Smooth muscle cell (in vitro differentiated cells): ENCODE measurements at regions not wholly inside any gene's neighbourhood (a gene's known extent, or its start where the extent isn't known, plus 50 kb on each side); places are given as distances from the start of the nearest gene placed in this dataset.

ENCODE experiments used
- DNase-seq: peaks from one replicate; lab custom pipeline; 2025; ENCODE audit not compliant: unreplicated experiment; lab: John Stamatoyannopoulos, UW
- H2AFZ ChIP-seq: fragments of 200-600 bp; sonication (generic); 2 replicates; pipeline ENCODE4 v1.6.0; 2016; ENCODE audit warnings: antibody characterized with exemption, low read depth, mild to moderate bottlenecking
- H3F3A ChIP-seq: fragments of 200-600 bp; sonication (generic); 2 replicates; pipeline ENCODE4 v1.6.0; 2017; ENCODE audit warnings: antibody characterized with exemption, low read depth
- H3K27ac ChIP-seq: fragments of 200-600 bp; sonication (generic); 2 replicates; pipeline ENCODE4 v1.5.1; 2016; ENCODE audit warnings: low read depth, mild to moderate bottlenecking
- H3K27me3 ChIP-seq: fragments of 200-600 bp; sonication (generic); 2 replicates; pipeline ENCODE4 v1.6.1; 2016; ENCODE audit warnings: low read depth, mild to moderate bottlenecking
- H3K36me3 ChIP-seq: fragments of 200-600 bp; sonication (generic); 2 replicates; pipeline ENCODE4 v1.5.1; 2016; ENCODE audit warnings: low read depth
- H3K4me1 ChIP-seq: fragments of 200-600 bp; sonication (generic); 2 replicates; pipeline ENCODE4 v1.5.1; 2016; ENCODE audit warnings: low read depth
- H3K4me2 ChIP-seq: fragments of 200-600 bp; sonication (generic); 2 replicates; pipeline ENCODE4 v1.6.0; 2016; ENCODE audit warnings: mild to moderate bottlenecking
- H3K4me3 ChIP-seq: fragments of 200-600 bp; sonication (generic); 2 replicates; pipeline ENCODE4 v1.5.1; 2016; ENCODE audit warnings: mild to moderate bottlenecking
- H3K79me2 ChIP-seq: fragments of 200-600 bp; sonication (generic); 2 replicates; pipeline ENCODE4 v1.6.0; 2016; ENCODE audit warnings: low read depth, mild to moderate bottlenecking
- H3K9ac ChIP-seq: fragments of 200-600 bp; sonication (generic); 2 replicates; pipeline ENCODE4 v1.6.0; 2016; ENCODE audit warnings: low read depth
- H3K9me3 ChIP-seq: fragments of 200-600 bp; sonication (generic); replicated peaks from 2 replicates; pipeline ENCODE4 v1.5.1; 2016; ENCODE audit warnings: low read depth
- H4K20me1 ChIP-seq: fragments of 200-600 bp; sonication (generic); 2 replicates; pipeline ENCODE4 v1.6.0; 2016; ENCODE audit warnings: low read depth
- CTCF ChIP-seq: fragments of 200-600 bp; sonication (generic); IDR thresholded peaks from 2 replicates; pipeline ENCODE4 v1.5.1; 2017; ENCODE audit warnings: borderline replicate concordance, mild to moderate bottlenecking, antibody characterized with exemption; ENCODE audit not compliant: insufficient read depth, poor library complexity, severe bottlenecking
- WGBS: methylation state at CpG from one replicate; pipeline ENCODE4 v1.1.7; 2016; ENCODE audit warnings: low lambda C conversion rate; 5-methylcytosine and 5-hydroxymethylcytosine counted together

DNA sequence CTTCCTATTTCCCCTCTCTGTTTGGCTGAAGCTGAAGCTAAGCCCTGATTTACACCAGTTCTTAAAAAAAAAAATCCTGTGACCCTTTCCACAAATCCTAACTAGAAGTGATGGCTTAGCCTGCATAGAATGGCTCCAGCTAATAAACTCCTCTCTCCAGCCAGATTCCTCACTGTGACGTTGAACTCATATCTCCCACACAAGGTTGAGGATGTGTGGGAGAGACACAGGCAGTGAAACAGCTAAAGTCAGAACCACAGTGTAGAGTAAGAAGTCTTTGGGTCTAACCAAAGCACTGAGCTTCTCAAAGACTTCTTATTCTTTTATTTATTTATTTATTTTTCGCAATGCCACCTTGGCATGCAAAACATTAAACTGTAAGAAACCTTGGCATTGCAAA, 268.3 kb downstream of the SNX13 start:
- H3K27ac ChIP-seq, result peak overlapping the region; percentile 61
- H2AFZ ChIP-seq, result peak overlapping the region; percentile 77
- H3K79me2 ChIP-seq, result no peaks in the 10 kb centered on the region
- peak overlapping the region; percentile 51 for H3K4me2 ChIP-seq
- TF ChIP-seq CTCF, result no peak
- H3K4me3 ChIP-seq, result no peak overlapping the region
- no peaks in the 10 kb centered on the region for H4K20me1 ChIP-seq
- H3K27me3 ChIP-seq, result no peaks in the 10 kb centered on the region
- 52% methylated on average over 2 of the region's 2 CpGs for WGBS
- H3K9ac ChIP-seq, result no peak overlapping the region
- peaks cover 8% of the 10 kb centered on the region for H3K4me1 ChIP-seq
- peaks cover 6% of the 10 kb centered on the region for H3F3A ChIP-seq
- H3K36me3 ChIP-seq, result no peaks in the 10 kb centered on the region
- no peak for DNase-seq
- H3K9me3 ChIP-seq, result no peaks in the 10 kb centered on the region

DNA sequence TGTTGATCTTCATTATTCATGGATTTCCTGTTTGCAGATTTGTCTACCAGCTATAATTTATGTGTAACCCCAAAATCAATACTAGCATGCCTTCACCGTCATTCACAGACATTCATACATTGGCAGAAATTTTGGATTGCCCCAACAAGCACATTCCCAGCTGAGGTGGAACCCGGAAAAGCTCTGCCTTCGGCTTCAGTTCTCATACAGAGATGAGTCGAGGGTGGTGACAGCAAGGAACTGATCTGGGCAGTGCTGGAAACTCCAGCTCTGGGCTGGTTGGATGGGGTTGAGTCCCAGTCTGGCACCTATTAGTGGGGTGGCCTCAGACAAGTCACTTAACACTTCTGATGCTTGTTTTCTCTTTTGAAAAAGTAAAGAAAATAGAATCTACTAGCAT, 267.5 kb downstream of the SNX13 start:
- Histone ChIP-seq H3F3A (peaks cover 6% of the 10 kb centered on the region), H3K4me1 (peaks cover 12% of the 10 kb centered on the region), H3K79me2 (no peaks in the 10 kb centered on the region), H3K9me3 (no peaks in the 10 kb centered on the region), H3K27me3 (no peaks in the 10 kb centered on the region), H3K9ac (no peak overlapping the region), H2AFZ (no peak overlapping the region), H4K20me1 (no peaks in the 10 kb centered on the region), H3K4me2 (no peak overlapping the region), H3K27ac (no peak overlapping the region), H3K36me3 (no peaks in the 10 kb centered on the region), H3K4me3 (no peak overlapping the region)
- TF ChIP-seq CTCF, result no peak
- 82% methylated on average over 4 of the region's 4 CpGs for WGBS
- DNase-seq, result no peak

GRCh38 chr7:17674166-17674942, 265.9 kb downstream of the SNX13 start:
- DNase-seq, result no peak
- no peak overlapping the region for H3K4me2 ChIP-seq
- H3K4me1 ChIP-seq, result peaks cover 17% of the 10 kb centered on the region
- H3K27me3 ChIP-seq, result no peaks in the 10 kb centered on the region
- H3K4me3 ChIP-seq, result no peak overlapping the region
- WGBS, result 71% methylated on average over 8 of the region's 8 CpGs
- no peak overlapping the region for H3K9ac ChIP-seq
- H4K20me1 ChIP-seq, result no peaks in the 10 kb centered on the region
- no peak for TF ChIP-seq CTCF
- H3K9me3 ChIP-seq, result no peaks in the 10 kb centered on the region
- H3K36me3 ChIP-seq, result no peaks in the 10 kb centered on the region
- H2AFZ ChIP-seq, result no peak overlapping the region
- H3F3A ChIP-seq, result peaks cover 15% of the 10 kb centered on the region
- H3K79me2 ChIP-seq, result no peaks in the 10 kb centered on the region
- H3K27ac ChIP-seq, result peak overlapping the region; percentile 47
